EL (cell line): ENCODE measurements at regions not wholly inside any gene's neighbourhood (a gene's known extent, or its start where the extent isn't known, plus 50 kb on each side); places are given as distances from the start of the nearest gene placed in this dataset.

Experiments used
- DNase-seq: peaks from one replicate; pipeline ENCODE4 v3.0.0-alpha.2; 2016

DNA sequence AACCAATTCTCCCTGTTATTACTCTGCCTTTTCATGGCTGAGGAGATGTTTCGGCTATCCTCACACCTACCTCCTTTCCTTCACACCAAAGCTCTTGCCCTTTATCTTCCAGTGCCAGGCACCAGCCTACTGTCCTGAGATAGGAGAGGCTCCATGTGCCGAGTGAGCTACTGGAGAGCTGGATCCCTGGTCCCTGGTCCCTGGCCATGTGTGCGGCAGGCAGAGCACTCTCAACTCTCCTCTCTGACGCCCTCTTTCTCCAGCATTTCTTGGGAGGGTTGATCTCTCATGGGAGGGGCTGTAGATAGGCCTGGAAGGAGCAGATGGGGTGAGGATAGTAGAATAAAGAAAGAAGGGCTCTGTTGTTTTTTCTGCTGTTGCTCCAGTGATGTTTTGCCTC is 277.1 kb upstream of the UMPS start:
- DNase-seq = no peak

DNA sequence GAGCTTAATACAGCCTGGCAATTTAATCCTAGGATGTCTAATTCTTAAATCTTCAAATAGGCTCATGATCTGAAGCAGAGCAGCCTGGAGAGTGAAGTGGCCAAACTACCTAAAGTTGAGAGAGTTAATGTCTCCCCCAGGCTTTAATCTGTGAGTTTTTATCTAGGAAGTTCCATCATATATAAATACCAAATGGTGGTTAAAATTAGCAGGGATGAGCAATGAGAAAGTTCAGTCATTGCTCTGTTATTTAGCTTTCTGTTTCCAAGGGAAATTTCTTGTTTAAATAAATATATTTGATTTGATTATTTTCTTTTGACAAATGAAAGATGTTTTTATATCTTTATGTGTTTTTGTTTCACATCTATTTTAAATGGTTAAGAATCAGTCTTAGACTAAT is 274.4 kb upstream of the UMPS start:
- DNase-seq = peak; percentile 2

DNA sequence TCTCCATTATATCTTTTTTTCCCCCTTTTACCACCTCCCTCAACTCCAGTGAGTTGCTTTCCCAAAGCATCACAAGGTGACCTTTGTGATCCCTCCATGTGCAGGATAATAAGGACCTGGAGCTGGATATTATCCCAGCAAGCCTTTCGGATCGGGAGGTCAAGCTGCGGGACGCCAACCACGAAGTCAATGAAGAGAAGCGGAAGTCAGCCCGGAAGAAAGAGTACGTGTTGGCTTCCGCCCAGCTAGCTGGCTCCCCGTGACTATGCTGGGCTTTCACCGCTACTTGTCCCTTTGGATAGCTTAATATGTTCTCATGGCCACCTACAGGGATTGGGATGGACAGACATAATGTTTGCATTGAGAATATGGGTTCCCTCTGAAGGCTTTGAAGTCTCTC is 273.7 kb upstream of the UMPS start:
- DNase-seq = no peak

DNA sequence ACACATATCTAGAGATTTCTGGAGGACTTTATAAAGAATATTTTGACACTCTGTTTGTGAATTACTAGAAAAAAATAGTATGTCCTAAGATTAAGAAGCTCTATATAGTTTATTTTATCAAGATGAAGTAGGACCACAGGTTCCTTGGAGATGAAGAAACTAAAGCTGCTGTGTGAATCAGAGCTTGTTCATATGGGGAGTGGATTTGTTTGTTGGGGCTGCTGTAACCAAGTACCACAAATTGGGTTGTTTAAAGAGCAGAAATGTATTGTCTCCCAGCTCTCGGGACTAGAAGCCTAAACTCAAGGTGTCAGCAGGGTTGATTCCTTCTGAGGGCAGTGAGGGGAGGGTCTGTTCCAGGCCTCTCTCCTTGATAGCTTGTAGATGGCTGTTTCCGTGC is 270.6 kb upstream of the UMPS start:
- no peak for DNase-seq

- no peak for DNase-seq
Measured at GRCh38 chr3:124461126-124461525, 269.1 kb upstream of the UMPS start.

- no peak for DNase-seq
Measured at GRCh38 chr3:124461838-124462632, 268.2 kb upstream of the UMPS start.

- DNase-seq = no peak
Measured at GRCh38 chr3:124463234-124463633, 267.0 kb upstream of the UMPS start.

- DNase-seq = peak; percentile 48
Measured at GRCh38 chr3:124467980-124468902, 262.0 kb upstream of the UMPS start.

DNA sequence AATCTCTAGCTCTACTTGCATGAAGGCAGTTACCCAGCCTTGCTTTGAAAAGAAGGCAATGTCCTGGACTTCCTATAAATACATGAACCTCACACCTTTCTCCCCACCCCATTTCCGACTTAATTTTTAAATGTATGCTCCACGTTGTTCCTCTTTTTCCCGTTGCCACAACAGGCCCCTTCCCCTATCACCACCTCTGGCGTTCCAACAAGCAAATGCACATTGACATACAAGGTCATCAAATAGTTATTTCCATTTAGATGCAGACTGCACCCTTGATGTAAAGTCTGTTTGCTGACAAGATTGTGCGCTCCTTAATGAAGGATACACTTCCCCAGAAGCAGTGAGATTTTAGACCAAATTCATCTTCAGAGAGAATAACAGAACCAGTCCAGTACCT is 260.7 kb upstream of the UMPS start:
- no peak for DNase-seq

- no peak for DNase-seq
Measured at GRCh38 chr3:124478830-124479229, 251.4 kb upstream of the UMPS start.

- peak; percentile 8 for DNase-seq
Measured at GRCh38 chr3:124483915-124484470, 246.3 kb upstream of the UMPS start.

GRCh38 chr3:124486324-124486723 is 243.9 kb upstream of the UMPS start:
- no peak for DNase-seq

DNA sequence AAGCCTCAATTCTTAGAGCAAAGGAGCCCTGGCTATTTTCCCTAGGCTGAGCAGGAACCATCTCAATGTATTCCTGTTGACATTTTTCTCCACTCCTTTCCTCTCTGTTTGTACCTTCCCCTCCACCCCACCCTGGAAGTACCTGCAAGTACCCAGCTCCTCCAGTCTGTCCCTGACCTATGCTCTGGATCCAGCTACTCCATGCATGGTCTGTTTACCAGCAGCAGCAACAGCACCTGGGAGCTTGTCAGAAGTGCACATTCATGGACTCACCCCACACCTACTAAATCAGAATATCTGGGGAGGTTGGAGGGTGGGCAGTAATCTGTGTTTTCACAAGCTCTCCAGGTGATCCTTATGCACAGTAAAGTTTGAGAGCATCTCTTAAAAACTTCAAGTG is 240.7 kb upstream of the UMPS start:
- DNase-seq = no peak

- DNase-seq = no peak
Measured at GRCh38 chr3:124491098-124491497, 239.2 kb upstream of the UMPS start.

- no peak for DNase-seq
Measured at GRCh38 chr3:124491875-124492274, 238.4 kb upstream of the UMPS start.

- peak; percentile 44 for DNase-seq
Measured at GRCh38 chr3:124492824-124493223, 237.4 kb upstream of the UMPS start.

DNA sequence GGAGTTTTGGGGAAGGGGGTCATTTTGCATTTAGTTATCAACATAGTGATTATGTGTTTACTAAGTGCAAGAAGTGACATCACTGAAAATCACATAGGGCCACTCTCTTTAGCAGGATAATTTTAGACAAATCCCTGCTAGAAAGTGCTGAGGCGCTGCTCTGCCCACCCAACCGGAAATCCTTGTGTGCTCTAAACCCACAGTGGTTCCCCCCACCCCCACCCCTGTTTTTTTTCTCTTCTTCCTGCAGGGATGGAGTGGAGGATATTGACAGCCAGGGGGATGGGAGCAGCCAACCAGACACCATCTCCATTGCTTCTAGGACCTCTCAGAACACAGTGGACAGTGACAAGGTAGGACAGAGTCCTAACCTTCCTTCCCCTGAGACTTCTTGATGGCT is 234.2 kb upstream of the UMPS start:
- no peak for DNase-seq

GRCh38 chr3:124497487-124497886 is 232.8 kb upstream of the UMPS start:
- no peak for DNase-seq

- DNase-seq = no peak
Measured at GRCh38 chr3:124498891-124499290, 231.4 kb upstream of the UMPS start.

DNA sequence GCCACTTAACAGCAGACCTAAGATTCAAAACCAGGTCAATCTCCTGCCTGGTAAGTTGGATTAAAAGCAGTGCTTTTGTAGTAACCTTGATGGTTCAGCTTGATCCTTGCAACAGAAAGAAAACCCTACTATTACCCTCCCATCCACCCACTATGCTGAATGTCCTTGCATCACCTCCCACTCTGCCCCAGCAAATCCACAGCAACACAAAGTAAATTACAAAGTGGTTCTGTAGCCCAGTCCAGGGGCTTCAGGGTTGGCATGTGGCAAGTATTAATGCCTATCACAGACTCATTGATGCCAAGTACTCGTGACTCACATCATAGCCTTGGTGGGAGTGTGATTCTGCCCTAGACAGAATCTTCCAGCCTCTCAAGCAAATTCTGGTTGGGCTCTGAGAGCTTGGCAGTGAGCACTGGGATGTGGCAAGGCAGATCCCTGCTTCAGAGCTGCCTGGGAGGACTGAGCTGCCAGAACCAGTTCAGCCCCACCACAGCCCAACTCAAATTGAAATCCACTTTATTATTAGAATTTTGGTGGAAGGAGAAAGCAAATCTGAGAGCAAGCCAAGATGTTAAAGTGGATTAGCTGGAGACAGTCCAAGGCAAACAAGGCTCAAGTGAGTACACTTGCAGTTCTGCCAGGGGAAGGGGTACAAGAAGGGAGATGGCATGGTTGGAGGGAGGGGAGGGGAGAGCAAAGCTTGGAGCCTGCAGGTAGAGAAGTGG is 225.8 kb upstream of the UMPS start:
- DNase-seq = peak; percentile 40

DNA sequence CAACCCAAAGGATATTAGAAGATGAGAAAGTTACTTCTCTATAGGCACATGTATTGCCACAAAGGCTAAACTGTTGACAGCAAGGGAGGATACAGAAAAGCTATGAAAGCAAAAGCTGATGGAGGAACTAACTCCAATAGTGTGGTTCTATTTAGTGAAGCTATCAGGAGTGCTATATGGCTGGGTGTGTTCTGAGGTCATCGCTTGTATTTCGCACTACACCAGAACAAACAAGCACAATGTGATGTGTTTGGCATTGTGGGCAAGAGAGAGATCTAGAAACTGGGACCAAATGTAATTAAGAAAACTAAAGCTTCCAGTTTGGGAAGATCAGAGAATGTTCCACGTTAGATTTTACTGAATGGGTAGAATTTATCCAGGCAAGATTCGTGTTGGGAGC is 220.4 kb upstream of the UMPS start:
- DNase-seq = no peak

DNA sequence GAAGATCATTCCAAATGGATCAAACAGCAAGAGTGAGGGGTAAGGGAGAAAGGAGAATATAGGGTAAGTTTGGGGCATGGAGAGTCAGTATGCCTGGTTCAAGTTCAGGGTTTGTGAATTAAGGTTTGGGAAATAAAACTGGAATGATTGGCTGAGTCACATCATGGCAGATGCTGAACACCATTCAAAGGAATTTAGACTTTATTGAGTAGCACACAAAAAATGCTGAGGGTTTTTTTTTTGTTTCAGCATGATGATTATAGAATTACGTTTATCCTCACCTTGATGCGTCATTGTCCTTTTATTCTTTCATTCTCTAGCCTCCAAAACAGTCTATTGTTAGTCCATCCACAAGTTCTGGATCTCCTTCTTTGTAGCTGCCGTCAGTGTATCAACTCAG is 220.0 kb upstream of the UMPS start:
- DNase-seq = peak; percentile 66
